Stimulated activated CD4-positive, alpha-beta T cell treated with anti-CD3 and anti-CD28 coated beads, Interleukin-1b, Interleukin-23, amount 100 ng/mL, for 24 hours (primary cell): ENCODE measurements at regions not wholly inside any gene's neighbourhood (a gene's known extent, or its start where the extent isn't known, plus 50 kb on each side); places are given as distances from the start of the nearest gene placed in this dataset.

ENCODE experiments used
- DNase-seq, 4 experiments: peaks; one replicate each; pipeline ENCODE4 v3.0.0-alpha.2; 2020; ENCODE audit warnings: low read depth in 4 of 4, low spot score in 1 of 4

DNA sequence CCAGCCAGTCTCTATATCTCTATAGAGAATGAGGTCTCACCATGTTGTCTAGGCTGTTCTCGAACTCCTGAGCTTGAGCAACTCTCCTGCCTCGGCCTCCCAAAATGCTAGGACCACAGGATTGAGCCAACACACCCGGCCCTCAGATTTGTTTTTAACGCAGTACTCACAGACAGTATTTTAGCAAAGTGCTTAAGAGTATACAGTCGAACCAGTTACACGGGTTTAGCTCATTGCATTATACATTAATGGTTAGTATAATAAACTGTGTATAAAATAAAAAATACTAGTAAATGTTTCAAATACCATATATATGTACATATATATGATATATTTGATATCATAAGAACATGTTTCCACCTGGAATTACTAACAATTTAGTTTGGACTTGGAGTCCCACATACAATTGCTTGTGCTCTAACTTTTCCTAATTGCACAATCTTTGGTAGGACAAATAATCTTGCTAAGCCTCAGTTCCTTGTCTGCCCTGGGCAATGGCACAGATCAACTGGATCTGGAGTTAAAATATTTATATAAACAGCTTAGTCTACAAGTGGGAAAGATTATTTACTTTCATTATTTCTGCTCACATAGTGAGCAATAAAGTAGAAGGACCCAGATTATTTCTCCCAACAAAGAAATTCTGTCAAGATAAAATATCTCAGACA is 508.9 kb upstream of the LRATD1 start:
- no peak for DNase-seq

DNA sequence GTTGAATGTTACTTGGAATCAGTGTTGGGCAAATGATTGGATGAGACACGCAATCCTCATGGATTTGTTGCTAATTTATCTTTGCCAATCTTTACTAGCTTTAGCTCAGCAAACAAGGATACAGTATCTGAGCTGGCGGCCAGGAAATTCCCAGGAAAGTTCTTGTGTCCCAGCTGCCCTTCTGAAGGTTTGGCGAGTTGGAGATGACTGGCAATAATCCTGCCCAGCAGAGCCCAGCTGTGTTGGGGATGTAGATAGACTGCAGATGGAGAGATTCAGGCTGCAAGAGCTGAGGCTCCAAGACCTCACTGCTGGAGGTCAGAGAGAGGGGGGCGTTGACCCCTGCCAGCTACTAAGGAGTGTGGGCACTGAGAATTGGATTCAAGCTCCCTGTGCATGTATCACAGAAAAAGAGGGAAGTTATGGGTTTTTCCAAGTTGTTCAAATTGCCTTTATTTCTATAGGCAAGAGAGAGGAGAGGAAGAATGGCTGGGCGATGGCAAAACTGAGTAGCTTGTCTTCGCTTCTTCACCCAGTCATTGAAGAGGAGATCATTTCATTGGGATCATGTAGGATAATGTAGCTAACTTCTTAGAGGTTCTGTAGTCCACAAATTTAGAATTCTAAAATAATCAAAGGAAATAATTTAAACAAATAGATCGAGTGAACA is 506.8 kb upstream of the LRATD1 start:
- DNase-seq: no peak

DNA sequence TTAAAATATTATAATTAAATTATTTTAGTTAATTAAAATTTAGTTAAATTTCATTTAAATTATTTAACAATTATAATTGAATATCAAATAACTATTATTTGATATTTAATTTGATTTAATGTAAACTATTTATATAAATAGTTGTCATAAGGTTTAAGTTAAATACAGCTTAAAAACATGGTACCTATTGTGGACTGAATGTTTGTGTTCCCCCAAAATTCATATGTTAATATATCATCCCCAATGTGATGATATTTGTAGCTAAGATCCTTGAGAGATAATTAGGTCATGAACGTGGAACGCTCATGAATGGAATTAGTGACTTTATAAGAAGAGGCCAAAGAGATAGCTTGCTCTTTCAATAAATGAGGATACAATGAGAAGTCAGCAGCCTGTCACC is 505.7 kb upstream of the LRATD1 start:
- no peak for DNase-seq

DNA sequence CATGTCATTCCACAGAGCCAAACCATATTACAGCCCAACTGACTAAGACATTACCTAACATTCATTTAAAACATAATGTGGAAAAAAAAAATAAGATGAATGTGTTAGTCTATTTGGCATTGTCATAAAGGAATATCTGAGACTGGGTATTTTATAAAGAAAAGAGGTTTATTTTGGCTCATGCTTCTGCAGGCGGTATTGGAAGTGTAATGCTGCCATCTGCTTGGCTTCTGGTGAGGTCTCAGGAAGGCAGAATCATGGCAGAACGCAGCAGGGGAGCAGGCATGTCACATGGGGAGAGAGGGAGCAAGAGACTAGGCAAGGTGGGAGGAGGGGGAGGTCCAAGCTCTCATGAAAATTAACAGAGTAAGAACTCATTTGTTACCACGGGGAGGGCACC is 504.8 kb upstream of the LRATD1 start:
- no peak for DNase-seq

DNA sequence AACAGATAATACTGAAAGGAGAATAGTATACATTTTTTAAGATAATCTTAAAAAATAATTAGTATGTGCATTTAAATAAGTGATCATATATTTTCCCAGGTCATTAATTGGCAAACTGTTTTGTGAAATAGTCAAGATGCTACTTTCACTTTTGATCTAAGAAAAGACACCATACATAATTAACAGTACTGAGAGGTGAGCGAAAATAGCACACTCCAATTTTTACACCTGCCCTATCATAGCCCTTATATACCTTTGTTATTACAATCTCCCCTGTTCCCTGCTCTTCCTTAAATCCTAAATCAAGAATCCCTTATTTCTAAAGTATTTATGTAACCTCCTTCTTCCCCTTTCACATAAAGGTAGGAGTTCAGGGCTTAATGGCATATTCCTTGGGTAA is 500.1 kb upstream of the LRATD1 start:
- DNase-seq: no peak

DNA sequence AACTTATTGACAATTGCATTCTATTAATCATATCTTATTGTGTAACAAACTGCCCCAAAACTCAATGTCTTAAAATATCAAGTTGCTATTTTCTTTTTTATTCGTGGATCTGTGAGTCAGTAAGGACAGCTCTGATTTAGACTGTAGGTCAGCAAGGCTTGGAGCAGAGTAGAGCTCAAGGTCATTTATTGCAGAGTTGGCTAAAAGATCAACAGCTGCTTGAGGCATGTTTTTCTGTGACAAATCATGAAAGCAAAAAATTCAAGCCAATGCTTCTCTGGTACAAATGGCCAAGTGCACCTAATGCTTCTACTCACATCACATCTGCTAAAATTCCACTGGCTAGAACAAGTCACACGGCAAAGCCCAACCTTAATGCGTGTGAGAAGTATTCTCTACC is 497.7 kb upstream of the LRATD1 start:
- DNase-seq: no peak

DNA sequence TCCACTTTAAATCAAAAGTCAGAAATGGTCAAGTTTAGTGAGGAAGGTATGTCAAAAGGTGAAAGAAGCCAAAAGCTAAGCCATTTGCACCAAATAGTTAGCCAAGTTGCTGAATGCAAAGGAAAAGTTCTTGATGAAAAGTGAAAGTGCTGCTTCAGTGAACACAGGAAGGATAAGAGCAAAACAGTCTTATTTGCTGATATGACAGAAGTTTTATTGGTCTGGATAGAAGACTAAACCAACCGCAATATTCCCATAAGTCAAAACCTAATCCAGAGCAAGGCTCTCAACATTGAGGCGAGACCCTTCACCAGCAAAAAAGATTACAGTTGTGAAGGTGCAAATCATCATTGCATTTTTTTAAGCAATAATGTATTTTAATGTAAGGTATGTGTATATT is 496.5 kb upstream of the LRATD1 start:
- no peak for DNase-seq

DNA sequence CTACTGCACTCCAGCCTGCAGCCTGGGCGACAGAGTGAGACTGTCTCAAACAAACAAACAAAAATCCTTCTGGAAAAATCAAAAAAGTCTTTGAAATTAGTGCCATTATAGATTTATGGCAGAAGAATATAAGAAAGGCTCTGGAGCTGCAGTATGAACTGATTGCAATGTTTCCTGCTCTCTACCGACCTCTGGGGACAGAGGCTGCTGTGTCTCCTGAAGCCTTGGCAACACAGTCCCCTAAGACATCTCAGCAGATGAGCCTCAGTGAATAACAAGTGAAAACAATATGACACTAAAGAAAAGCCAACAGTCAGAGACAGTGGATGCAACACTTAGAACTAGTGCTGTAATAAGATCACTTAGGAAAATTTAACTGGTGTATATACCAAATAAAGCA is 494.9 kb upstream of the LRATD1 start:
- no peak for DNase-seq

DNA sequence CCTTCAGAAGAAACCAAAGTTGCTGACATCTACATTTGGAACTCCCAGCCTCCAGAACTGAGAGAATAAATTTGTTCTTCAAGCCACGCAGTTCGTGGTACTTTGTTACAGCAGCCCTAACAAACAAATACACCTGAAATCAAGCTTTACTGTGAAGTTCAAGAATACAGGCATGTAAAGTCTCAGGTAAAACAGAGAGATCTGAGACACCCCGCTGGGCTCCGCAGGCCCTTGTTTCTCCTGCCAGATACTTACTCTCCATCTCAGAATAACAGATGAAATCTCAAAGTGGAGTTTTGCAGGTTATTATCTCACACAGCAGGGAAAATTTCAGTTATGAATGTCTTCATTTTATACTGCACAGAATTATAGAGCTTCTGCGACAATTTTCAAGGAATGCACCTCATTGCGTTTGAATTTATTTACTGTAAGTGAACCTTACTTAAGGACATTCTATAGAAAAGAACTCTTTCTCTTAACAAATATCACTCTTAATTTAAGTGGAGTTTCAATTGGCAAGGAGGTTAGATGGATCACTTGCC is 492.4 kb upstream of the LRATD1 start:
- no peak for DNase-seq

DNA sequence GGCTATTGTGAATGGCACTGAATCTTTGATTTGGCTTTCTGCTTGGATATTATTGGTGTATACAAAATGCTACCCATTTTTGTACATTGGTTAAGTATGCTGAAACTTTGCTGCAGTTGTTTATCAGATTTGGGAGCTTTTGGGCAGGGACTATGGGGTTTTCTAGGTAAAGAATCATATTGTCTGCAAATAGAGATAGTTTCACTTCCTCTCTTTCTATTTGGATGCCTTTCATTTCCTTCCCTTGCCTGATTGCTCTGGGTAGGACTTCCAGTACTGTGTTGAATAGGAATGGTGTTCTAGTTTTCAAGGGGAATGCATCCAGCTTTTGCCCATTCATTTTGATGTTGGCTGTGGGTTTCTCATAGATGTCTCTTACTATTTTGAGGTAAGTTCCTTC is 489.1 kb upstream of the LRATD1 start:
- DNase-seq: no peak

DNA sequence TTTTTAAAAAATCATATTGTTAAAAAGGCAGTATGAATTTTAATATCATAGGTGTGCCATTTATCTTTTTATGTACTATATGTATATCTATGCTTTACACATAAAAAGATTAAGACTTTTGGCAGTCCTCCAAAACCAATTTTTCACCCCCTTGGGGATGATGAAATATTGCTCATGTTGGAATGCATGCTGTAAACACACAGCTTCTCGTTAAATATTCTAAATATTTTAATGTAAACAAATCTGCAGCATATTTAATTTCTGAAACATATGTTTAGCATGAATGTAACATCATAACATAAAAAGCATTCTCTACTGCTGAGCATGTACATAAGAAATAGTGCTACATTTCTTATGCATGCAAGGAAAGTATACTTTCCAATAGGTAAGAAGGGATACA is 484.3 kb upstream of the LRATD1 start:
- no peak for DNase-seq

DNA sequence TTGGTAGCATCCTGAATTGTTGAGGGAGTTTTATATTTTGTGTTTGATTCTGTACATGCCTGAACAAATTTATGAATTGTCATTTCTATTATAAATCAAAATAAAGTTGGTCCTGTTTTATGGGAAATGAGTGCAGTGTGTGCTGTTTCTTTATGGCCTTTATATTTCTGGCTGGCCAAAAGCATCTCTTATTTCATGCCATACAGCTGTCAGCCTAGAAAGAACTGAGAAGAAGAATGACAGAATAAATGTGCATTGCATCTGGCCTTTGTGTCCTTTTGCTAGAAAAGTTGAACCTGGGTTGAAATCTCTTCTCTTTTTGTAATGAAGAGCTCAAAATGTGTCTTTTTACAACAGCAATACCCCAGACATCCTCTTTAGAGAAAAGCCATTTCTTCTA is 474.7 kb upstream of the LRATD1 start:
- DNase-seq: no peak

DNA sequence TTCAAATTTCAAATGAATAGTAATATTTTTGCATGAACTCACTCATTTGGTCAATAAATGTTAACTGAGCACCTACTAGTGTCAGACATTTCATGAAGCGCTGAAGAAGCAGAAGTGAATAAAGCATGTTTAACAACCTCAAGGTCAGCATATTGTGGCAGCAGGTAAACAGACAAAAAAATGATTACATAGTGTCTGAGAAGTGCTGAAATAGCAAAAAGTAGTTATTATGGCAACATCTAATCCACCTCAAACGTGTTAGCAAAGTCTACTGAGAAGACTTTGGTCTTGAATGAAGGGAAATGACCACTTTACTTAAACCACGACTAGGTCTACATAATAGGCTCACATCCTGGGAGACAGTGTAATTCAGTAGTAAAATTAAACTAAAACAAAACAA is 452.2 kb upstream of the LRATD1 start:
- no peak for DNase-seq

DNA sequence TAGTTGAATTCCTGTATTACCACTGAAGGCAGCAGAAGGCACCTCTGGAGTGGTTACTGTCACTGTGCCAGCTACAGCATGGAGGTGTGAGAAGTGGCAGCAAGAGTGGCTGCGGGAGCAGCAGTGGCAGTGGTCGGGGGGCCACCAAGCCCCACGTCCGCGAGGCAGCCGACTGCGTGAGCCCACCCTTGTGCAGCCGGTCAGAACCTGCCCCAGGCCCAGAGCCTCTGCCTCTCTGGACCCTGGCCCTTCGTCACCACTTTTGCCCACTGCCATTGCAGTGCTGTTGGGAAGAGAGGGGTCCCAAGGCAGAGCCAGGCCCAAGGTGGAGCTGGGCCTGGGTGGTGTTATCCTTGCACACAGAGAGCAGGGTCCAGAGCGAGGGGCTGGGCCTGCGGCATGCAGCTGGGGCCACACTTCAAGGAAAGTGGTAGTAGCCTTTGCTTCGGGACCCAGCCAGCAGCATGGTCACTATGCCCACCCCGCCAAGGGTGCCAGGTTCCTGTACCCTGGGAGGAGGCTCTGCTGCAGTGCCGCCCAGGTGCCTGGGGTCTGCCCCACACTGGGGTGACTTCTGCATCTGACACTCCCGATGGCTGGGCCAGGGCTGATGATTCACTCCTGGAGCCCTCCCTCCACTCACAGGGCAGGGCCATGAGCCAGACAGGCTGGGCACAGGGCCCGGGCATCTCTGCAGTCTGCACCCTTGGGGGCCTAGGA is 450.1 kb upstream of the LRATD1 start:
- no peak for DNase-seq

DNA sequence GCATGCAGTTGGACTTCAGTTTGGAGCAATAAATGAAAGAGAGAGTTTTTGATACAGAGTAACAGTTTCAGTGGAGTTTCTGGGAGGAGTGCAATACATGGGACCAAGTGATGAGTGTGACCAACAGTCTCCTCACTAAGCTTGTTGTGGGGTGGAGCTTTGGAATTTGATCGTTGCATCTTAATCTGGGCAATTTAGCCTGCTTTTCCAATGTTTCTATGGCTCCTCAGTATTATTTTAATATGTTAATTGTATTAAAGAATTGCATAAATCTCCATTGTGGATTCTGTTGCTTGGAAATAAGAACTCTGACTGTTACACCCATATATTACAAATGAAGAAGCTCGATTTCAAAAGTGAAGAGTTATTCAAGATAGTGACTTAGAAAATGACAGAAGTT is 446.6 kb upstream of the LRATD1 start:
- no peak for DNase-seq

DNA sequence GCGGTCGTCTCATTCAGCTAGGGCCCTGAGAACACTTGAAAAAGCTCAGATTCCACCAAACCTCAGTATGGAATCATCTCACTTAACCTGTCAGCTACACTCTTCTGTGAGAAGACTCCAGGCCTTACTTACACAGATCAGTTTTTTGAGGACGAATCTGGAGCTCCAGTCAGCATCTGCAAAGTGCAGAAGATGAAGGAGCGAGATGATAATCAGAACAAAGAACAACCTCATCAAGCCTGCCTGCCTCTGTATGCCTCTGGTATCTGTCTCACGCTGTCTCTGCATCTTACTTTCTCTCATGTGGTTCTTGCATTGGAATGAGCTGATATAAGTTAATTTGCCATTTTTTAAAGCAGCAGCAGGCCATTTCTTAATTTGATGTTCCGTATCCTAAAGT is 444.1 kb upstream of the LRATD1 start:
- no peak for DNase-seq

DNA sequence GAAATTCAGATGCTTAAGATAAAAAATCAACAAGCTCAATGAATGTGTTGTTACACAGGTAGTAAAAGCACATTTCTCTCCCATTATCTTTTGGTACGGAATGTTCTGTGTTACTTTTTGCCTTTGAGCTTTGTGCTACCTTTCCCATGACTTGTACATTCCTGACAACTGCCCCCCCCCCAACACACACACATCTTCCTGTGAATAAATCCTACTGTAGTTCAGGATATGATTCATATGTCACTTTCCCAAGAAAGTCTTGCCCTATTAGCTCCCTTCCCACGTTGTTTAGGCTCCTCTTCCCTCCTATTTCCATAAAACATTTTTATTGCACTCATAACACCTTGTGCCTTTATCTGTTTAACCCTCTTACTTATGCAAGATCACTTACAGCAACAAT is 442.6 kb upstream of the LRATD1 start:
- DNase-seq: no peak

DNA sequence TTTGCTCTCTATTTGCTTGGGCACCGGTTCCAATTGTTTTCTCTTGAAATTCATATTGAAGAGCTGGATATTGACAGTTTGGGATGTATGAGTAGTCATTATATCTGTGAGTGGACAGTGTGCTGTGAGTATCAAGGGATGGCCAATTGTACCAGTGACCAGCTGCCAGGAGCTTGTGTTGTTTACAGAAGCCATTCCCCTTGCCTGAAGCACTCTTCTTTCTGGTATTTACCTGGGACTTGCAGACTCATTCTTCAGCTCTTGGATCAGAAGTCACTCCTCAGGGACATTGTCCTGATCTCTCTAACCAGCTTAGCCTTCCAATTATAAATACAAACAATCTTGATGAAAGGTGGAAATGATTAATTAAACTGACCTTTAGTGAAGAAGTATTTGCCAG is 438.3 kb upstream of the LRATD1 start:
- DNase-seq: no peak

DNA sequence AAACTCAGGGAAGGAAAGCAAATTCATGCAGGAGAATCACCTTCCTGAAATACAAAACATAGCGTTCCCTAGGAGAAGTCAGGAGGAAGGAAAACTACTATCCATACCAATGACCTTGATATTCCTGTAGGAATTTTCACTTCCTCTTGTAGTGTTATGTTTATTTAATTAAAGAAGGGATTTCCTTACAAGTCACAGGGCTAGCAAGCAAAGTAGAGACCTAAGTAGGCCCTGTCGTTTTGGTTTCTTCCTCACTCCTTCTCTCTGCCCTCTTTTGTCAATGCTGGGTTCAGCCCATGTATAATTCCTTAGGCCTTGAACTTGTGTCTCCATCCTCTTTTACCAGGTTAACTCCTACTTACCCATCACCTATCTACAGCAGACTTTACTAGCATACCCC is 435.2 kb upstream of the LRATD1 start:
- no peak for DNase-seq

DNA sequence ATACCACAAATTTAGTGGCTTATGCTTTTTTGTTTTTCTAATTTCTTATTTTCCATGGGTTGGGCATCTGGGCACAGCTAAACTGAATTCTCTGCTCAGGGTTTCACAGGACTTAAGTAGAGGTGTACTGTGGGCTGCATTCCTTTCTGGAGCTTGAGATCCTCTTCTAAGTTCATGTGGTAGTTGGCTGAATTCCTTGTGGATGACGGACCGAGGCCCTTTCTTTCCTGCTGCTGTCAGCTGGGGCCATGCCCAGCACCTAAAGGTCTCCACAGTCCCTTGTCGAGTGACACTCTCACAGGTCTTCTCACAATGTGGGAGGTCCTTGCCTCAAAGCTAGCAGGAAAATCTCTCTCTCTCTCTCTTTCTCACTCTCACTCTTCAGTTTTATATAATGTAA is 433.5 kb upstream of the LRATD1 start:
- no peak for DNase-seq

DNA sequence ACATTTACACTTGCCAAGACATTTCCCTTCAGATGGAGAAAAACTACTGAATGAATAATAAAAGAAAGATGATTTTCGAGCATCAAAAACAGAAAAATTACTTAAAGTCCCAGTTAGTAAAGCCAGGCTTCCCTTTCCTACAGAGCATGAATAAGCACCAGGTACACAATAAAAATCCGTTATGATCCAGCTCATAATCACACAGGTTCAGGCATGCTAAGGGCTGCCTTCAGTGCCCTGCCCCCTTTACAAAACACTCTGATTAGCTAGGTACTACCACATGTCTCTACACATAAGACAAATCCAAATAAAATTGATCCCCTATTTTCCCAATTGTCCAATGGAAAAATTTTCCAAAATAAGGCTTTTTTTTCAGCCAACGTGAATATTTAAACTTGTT is 413.2 kb upstream of the LRATD1 start:
- no peak for DNase-seq

DNA sequence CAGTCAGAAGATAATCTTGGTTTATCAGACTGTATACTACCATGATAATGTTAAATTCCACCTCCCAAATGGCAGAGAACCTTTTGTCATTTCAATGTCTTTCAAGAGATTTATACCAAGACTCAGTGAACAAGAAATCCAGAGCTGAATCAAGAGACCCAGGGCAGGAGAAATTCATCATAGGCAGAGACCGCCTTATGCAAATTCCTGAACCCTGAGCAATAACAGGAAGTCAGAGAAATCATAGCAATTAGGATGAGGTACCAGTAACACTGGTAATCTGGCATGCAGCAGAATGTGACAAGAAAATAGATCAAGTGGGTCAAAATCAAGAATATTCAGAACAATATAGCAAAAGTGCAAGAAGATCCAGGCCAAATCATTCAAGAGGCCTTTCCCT is 412.4 kb upstream of the LRATD1 start:
- DNase-seq: no peak
